ENCODE measurements at regions not wholly inside any gene's neighbourhood (a gene's known extent, or its start where the extent isn't known, plus 50 kb on each side); places are given as distances from the start of the nearest gene placed in this dataset.

GRCh38 chr7:45391618-45392451, 182.3 kb upstream of the ADCY1 start:
- DNase-seq (ENCODE audit: low read depth), result no peak
- TF ChIP-seq, protein P1, sequence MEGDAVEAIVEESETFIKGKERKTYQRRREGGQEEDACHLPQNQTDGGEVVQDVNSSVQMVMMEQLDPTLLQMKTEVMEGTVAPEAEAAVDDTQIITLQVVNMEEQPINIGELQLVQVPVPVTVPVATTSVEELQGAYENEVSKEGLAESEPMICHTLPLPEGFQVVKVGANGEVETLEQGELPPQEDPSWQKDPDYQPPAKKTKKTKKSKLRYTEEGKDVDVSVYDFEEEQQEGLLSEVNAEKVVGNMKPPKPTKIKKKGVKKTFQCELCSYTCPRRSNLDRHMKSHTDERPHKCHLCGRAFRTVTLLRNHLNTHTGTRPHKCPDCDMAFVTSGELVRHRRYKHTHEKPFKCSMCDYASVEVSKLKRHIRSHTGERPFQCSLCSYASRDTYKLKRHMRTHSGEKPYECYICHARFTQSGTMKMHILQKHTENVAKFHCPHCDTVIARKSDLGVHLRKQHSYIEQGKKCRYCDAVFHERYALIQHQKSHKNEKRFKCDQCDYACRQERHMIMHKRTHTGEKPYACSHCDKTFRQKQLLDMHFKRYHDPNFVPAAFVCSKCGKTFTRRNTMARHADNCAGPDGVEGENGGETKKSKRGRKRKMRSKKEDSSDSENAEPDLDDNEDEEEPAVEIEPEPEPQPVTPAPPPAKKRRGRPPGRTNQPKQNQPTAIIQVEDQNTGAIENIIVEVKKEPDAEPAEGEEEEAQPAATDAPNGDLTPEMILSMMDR (conservative IDR thresholded peaks at IDR 0.05; ENCODE audit: control insufficient read depth, insufficient read depth, low read depth, low read length), result no peak
- H3K4me3 ChIP-seq (ENCODE audit: control insufficient read depth, low read depth, low read length), result no peak overlapping the region

- no peak for DNase-seq (ENCODE audit: low read depth)
- H3K4me3 ChIP-seq (ENCODE audit: control insufficient read depth, low read depth, low read length), result no peak overlapping the region
- TF ChIP-seq, protein P1 (conservative IDR thresholded peaks at IDR 0.05; ENCODE audit: control insufficient read depth, insufficient read depth, low read depth, low read length), result no peak
Measured at GRCh38 chr7:45394117-45394708, 180.0 kb upstream of the ADCY1 start.

DNA sequence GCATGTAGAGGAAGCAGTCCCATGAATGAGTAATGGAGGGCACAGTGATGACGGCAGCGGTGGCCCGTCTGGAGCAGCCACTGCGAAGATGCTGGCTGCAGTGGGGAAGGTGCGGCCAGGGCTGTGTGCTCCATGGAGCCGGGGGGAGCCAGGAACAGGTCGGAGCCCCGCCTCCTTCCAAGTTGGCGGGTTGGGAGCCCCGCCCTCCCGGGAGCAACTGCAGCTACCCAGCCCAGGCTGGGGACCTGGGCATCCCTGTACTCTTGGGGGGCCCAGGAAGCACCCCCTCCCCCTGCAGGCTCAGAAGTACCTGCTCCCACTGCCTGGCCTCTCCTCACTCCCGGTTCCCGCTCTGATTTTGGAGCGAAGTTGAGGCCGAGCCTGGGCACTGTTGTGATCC, 175.1 kb upstream of the ADCY1 start:
- H3K4me3 ChIP-seq (ENCODE audit: control insufficient read depth, low read depth, low read length), result no peak overlapping the region
- TF ChIP-seq, protein P1 (conservative IDR thresholded peaks at IDR 0.05; ENCODE audit: control insufficient read depth, insufficient read depth, low read depth, low read length), result no peak
- DNase-seq (ENCODE audit: low read depth), result no peak

GRCh38 chr7:45400680-45401079, 173.5 kb upstream of the ADCY1 start:
- no peak for DNase-seq (ENCODE audit: low read depth)
- TF ChIP-seq, protein P1 (conservative IDR thresholded peaks at IDR 0.05; ENCODE audit: control insufficient read depth, insufficient read depth, low read depth, low read length), result no peak
- H3K4me3 ChIP-seq (ENCODE audit: control insufficient read depth, low read depth, low read length), result no peak overlapping the region

DNA sequence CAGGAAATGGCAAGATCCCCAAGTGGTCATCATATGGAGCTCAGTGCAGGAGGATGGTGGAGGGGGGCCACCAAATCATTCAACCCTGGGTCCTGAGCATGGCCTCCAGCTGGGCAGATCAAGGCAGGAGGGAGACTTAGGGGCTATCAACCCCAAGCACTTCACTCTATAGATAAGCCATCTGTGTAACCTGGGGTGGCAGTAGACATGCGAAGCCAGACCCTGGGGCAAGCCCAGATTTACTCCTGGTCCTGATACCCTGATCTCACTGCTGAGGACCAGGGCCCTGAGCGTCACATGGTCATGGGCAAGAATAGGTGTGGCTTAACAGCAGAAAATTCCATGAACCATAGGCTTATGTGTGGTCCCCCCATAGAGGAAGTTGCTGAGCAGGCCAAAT, 173.0 kb upstream of the ADCY1 start:
- H3K4me3 ChIP-seq (ENCODE audit: control insufficient read depth, low read depth, low read length), result no peak overlapping the region
- DNase-seq (ENCODE audit: low read depth), result no peak
- TF ChIP-seq, protein P1 (conservative IDR thresholded peaks at IDR 0.05; ENCODE audit: control insufficient read depth, insufficient read depth, low read depth, low read length), result no peak

DNA sequence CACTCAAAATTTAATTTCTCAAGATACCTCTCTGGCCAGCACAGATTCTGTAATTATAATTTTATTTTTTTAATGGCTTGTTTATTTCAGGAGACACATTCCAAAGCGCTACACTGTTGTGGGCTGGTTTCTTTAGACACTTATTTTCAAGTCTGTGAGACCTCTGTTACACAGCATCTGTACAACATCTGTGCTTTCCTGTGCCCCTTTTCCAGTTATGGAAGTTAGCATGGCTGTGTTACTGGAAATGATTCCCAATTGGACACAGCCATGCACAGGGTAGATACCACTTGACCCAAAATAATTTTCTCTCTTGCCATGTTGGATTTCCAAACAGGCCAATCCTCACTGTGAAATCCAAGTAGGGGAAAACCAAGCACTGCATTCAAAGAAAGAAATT, 172.3 kb upstream of the ADCY1 start:
- no peak overlapping the region for H3K4me3 ChIP-seq (ENCODE audit: control insufficient read depth, low read depth, low read length)
- peak; percentile 38 for DNase-seq (ENCODE audit: low read depth)
- TF ChIP-seq, protein P1 (conservative IDR thresholded peaks at IDR 0.05; ENCODE audit: control insufficient read depth, insufficient read depth, low read depth, low read length), result no peak

All from fibroblast of mammary gland (primary cell).